WERI-Rb-1 (cell line): ENCODE measurements at regions not wholly inside any gene's neighbourhood (a gene's known extent, or its start where the extent isn't known, plus 50 kb on each side); places are given as distances from the start of the nearest gene placed in this dataset.

ENCODE experiments used
- DNase-seq: peaks from one replicate; pipeline ENCODE4 v3.0.0-alpha.2; 2020
- H3K27ac ChIP-seq: fragments of 250-450 bp; sonication (Bioruptor Pico); 2 replicates; pipeline ENCODE4 v1.5.1; 2020; ENCODE audit warnings: mild to moderate bottlenecking, moderate library complexity
- H3K27me3 ChIP-seq: fragments of 250-450 bp; sonication (Bioruptor Pico); 2 replicates; pipeline ENCODE4 v1.5.1; 2021; ENCODE audit warnings: mild to moderate bottlenecking, low read depth, moderate library complexity; ENCODE audit not compliant: insufficient read depth, severe bottlenecking
- H3K36me3 ChIP-seq: fragments of 250-450 bp; sonication (Bioruptor Pico); 2 replicates; pipeline ENCODE4 v1.5.1; 2020; ENCODE audit warnings: mild to moderate bottlenecking, moderate library complexity
- H3K4me3 ChIP-seq: 2 replicates; pipeline ENCODE4 v1.5.1; 2011; ENCODE audit warnings: low read depth, mild to moderate bottlenecking, control low read depth, low read length
- H3K9me3 ChIP-seq: fragments of 250-450 bp; sonication (Bioruptor Pico); 2 replicates; pipeline ENCODE4 v1.5.1; 2021; ENCODE audit warnings: mild to moderate bottlenecking, moderate library complexity; ENCODE audit not compliant: severe bottlenecking
- CTCF ChIP-seq: IDR thresholded peaks from 2 replicates; pipeline ENCODE4 v1.5.1; 2011; ENCODE audit warnings: low read depth, mild to moderate bottlenecking, control low read depth, inconsistent platforms, low read length

GRCh38 chr15:26050984-26051383, 187.9 kb upstream of the ATP10A start:
- no peak for DNase-seq

GRCh38 chr15:26049900-26050657, 187.0 kb upstream of the ATP10A start:
- Histone ChIP-seq H3K27me3 (no peaks in the 10 kb centered on the region), H3K36me3 (no peaks in the 10 kb centered on the region), H3K9me3 (no peaks in the 10 kb centered on the region), H3K4me3 (no peak overlapping the region), H3K27ac (no peak overlapping the region)
- no peak for TF ChIP-seq CTCF
- no peak for DNase-seq

More at GRCh38 chr15:26050984-26051383, 187.9 kb upstream of the ATP10A start:
- no peaks in the 10 kb centered on the region for H3K9me3 ChIP-seq
- H3K27ac ChIP-seq, result no peak overlapping the region
- no peak for TF ChIP-seq CTCF
- no peaks in the 10 kb centered on the region for H3K36me3 ChIP-seq
- H3K4me3 ChIP-seq, result no peak overlapping the region
- H3K27me3 ChIP-seq, result no peaks in the 10 kb centered on the region

GRCh38 chr15:26048669-26049068, 185.5 kb upstream of the ATP10A start:
- H3K4me3 ChIP-seq, result no peak overlapping the region
- no peak overlapping the region for H3K27ac ChIP-seq
- no peaks in the 10 kb centered on the region for H3K9me3 ChIP-seq
- H3K36me3 ChIP-seq, result no peaks in the 10 kb centered on the region
- DNase-seq, result no peak
- no peak for TF ChIP-seq CTCF
- no peaks in the 10 kb centered on the region for H3K27me3 ChIP-seq

- H3K27ac ChIP-seq, result no peak overlapping the region
- H3K9me3 ChIP-seq, result peaks cover 3% of the 10 kb centered on the region
- no peaks in the 10 kb centered on the region for H3K27me3 ChIP-seq
- no peak overlapping the region for H3K4me3 ChIP-seq
- no peaks in the 10 kb centered on the region for H3K36me3 ChIP-seq
- no peak for DNase-seq
- TF ChIP-seq CTCF, result no peak
Observed at GRCh38 chr15:26045516-26045915, 182.4 kb upstream of the ATP10A start.

GRCh38 chr15:26043018-26043417, 179.9 kb upstream of the ATP10A start:
- H3K27me3 ChIP-seq, result peaks cover 3% of the 10 kb centered on the region
- TF ChIP-seq CTCF, result no peak
- no peak overlapping the region for H3K4me3 ChIP-seq
- peaks cover 3% of the 10 kb centered on the region for H3K9me3 ChIP-seq
- H3K36me3 ChIP-seq, result no peaks in the 10 kb centered on the region
- H3K27ac ChIP-seq, result no peak overlapping the region
- no peak for DNase-seq

GRCh38 chr15:26038693-26039092, 175.6 kb upstream of the ATP10A start:
- peaks cover 3% of the 10 kb centered on the region for H3K27me3 ChIP-seq
- peaks cover 3% of the 10 kb centered on the region for H3K9me3 ChIP-seq
- no peak for TF ChIP-seq CTCF
- DNase-seq, result no peak
- H3K36me3 ChIP-seq, result no peaks in the 10 kb centered on the region
- H3K4me3 ChIP-seq, result no peak overlapping the region
- no peak overlapping the region for H3K27ac ChIP-seq
